ENCODE measurements at regions not wholly inside any gene's neighbourhood (a gene's known extent, or its start where the extent isn't known, plus 50 kb on each side); places are given as distances from the start of the nearest gene placed in this dataset.

- no peak for DNase-seq
- Histone ChIP-seq H3K27ac (no peak overlapping the region), H3K4me1 (no peaks in the 10 kb centered on the region), H3K9me3 (peaks cover 0 to 12% (median 9%) of the 10 kb centered on the region in 4 donors), H3K36me3 (no peaks in the 10 kb centered on the region), H3K4me3 (no peak overlapping the region), H3K27me3 (no peaks in the 10 kb centered on the region)
- WGBS, 2 donors, result 71 to 85% methylated on average over 3 of the region's 3 CpGs
- no peak for ATAC-seq (ENCODE audit: low FRiP score in 2 of 2)
- TF ChIP-seq CTCF (IDR thresholded peaks at IDR 0.05), result no peak
Measured at GRCh38 chr12:25017336-25017735, 68.4 kb upstream of the BCAT1 start.

GRCh38 chr12:25014961-25015360 lies 66.1 kb upstream of the BCAT1 start:
- Histone ChIP-seq H3K36me3 (no peaks in the 10 kb centered on the region), H3K9me3 (peaks cover 0 to 12% (median 9%) of the 10 kb centered on the region in 4 donors), H3K4me1 (no peaks in the 10 kb centered on the region), H3K27me3 (no peaks in the 10 kb centered on the region), H3K4me3 (no peak overlapping the region), H3K27ac (no peak overlapping the region)
- WGBS, 2 donors, result 91 to 94% methylated on average over 2 of the region's 2 CpGs
- ATAC-seq (ENCODE audit: low FRiP score in 2 of 2) (no peak), DNase-seq (no peak)
- TF ChIP-seq EP300 (IDR thresholded peaks at IDR 0.05) (no peak), CTCF (IDR thresholded peaks at IDR 0.05) (no peak), POLR2AphosphoS5 (IDR thresholded peaks at IDR 0.05) (no peak), POLR2A (IDR thresholded peaks at IDR 0.05) (no peak)

DNA sequence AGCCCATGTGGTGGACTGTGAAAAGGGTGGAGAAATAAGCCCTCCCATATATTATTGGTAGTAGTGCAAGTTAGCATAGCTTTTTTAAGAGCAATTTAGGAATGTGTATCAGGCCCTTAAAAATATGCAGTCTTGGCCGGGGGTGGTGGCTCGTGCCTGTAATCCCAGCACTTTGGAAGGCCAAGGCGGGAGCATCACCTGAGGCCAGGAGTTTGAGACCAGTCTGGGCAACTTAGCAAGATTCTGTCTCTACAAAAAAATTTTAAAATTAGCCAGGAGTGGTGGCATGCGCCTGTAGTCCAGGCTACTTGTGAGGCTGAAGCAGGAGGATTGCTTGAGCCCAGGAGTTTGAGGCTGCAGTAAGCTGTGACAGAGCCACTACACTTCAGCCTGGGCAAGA lies 64.2 kb upstream of the BCAT1 start:
- H3K36me3 ChIP-seq, result no peaks in the 10 kb centered on the region
- no peaks in the 10 kb centered on the region for H3K27me3 ChIP-seq
- no peak overlapping the region for H3K27ac ChIP-seq
- DNase-seq (no peak), ATAC-seq (ENCODE audit: low FRiP score in 2 of 2) (no peak)
- TF ChIP-seq EP300 (IDR thresholded peaks at IDR 0.05) (no peak), POLR2A (IDR thresholded peaks at IDR 0.05) (no peak), POLR2AphosphoS5 (IDR thresholded peaks at IDR 0.05) (no peak), CTCF (IDR thresholded peaks at IDR 0.05) (no peak)
- WGBS, 2 donors, result 92% methylated on average over 4 of the region's 4 CpGs
- no peaks in the 10 kb centered on the region for H3K9me3 ChIP-seq
- no peak overlapping the region for H3K4me3 ChIP-seq
- H3K4me1 ChIP-seq, result no peaks in the 10 kb centered on the region

DNA sequence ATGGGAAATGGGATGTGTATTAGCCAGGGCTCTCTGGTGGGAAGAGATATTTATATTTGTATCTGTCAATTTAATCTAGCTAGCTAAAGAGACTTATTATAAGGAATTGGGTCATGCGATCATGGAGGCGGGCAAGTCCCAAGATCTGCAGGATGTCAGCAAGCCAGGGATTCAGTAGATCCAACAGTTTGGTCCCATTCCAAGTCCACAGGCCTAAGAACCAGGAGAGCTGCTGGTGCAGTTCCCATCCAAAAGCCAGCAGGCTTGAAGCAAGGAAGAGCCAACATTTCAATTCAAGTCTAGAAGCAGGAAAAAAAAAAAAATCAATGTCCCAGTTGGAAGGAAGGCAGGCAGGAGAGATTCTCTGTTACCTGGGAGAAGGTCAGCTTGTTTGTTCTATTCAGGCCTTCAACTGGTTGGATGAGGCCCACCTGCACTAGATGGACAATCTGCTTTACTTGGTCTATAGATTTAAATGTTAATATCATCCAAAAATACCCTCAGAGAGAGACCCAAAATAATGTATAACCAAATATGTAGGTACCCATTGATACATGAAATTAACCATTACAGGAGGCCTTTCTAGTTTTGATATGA lies 60.7 kb upstream of the BCAT1 start:
- TF ChIP-seq POLR2AphosphoS5 (IDR thresholded peaks at IDR 0.05) (no peak), CTCF (IDR thresholded peaks at IDR 0.05) (no peak), POLR2A (IDR thresholded peaks at IDR 0.05) (no peak), EP300 (IDR thresholded peaks at IDR 0.05) (no peak)
- Histone ChIP-seq H3K4me3 (no peak overlapping the region), H3K27me3 (no peaks in the 10 kb centered on the region), H3K27ac (no peak overlapping the region), H3K4me1 (no peaks in the 10 kb centered on the region), H3K36me3 (no peaks in the 10 kb centered on the region), H3K9me3 (no peaks in the 10 kb centered on the region)
- ATAC-seq (ENCODE audit: low FRiP score in 2 of 2) (no peak), DNase-seq (no peak)
- WGBS, 2 donors, result 83 to 93% methylated on average over 2 of the region's 2 CpGs

DNA sequence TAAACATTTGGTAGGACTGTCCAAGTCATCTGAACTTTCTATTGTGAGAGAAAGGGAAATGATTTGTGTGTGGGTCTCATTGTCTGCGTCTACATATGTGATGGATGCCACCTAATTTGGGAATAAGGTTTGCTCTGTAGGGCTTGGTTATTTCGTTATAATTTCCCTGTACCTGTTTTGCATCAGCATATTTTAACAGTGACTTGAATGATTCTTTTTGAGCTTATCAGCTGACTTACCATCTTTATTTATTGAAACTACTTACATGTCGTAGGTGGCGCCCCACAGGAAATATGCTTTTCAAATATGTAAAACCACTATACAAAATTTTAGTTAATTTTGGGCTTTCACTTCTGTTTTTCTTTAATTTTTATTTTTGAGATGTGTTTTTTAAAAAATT lies 56.5 kb upstream of the BCAT1 start:
- 80 to 93% methylated on average over 4 of the region's 4 CpGs for WGBS, 2 donors
- Histone ChIP-seq H3K4me1 (no peaks in the 10 kb centered on the region), H3K9me3 (no peaks in the 10 kb centered on the region), H3K36me3 (no peaks in the 10 kb centered on the region), H3K27ac (no peak overlapping the region), H3K27me3 (no peaks in the 10 kb centered on the region), H3K4me3 (no peak overlapping the region)
- ATAC-seq (ENCODE audit: low FRiP score in 2 of 2) (no peak), DNase-seq (no peak)
- TF ChIP-seq CTCF (IDR thresholded peaks at IDR 0.05) (no peak), POLR2A (IDR thresholded peaks at IDR 0.05) (no peak), EP300 (IDR thresholded peaks at IDR 0.05) (no peak), POLR2AphosphoS5 (IDR thresholded peaks at IDR 0.05) (no peak)

Measured in upper lobe of left lung (tissue), 6 donors.